HepG2 (cell line): ENCODE measurements at regions not wholly inside any gene's neighbourhood (a gene's known extent, or its start where the extent isn't known, plus 50 kb on each side); places are given as distances from the start of the nearest gene placed in this dataset.

Source experiments
- ATF1 ChIP-seq: IDR thresholded peaks from 2 replicates; pipeline ENCODE4 v1.6.1; 2016; ENCODE audit warnings: mild to moderate bottlenecking, control low read depth
- ATF5 ChIP-seq: sonication (generic); formaldehyde crosslinking; IDR thresholded peaks from 2 replicates; pipeline ENCODE4 v1.4.0; 2020; ENCODE audit warnings: mild to moderate bottlenecking, low read depth, missing genetic modification reagents
- ELF3 ChIP-seq: IDR thresholded peaks from 2 replicates; pipeline ENCODE4 v1.6.1; 2016; ENCODE audit warnings: missing genetic modification reagents, missing compliant biosample characterization
- GTF2F1 ChIP-seq: fragments of 150-350 bp; IDR thresholded peaks from 2 replicates; pipeline ENCODE4 v1.6.1; 2014; ENCODE audit warnings: low read length
- HMG20A ChIP-seq: IDR thresholded peaks from 2 replicates; pipeline ENCODE4 v1.6.1; 2016; ENCODE audit warnings: borderline replicate concordance
- IKZF1 ChIP-seq: fragments of 450-650 bp; IDR thresholded peaks from 2 replicates; pipeline ENCODE4 v1.7.1; 2016
- MAZ ChIP-seq, 2 experiments: sonication (generic) in 1 of 2; formaldehyde crosslinking in 1 of 2; IDR thresholded peaks; 2 replicates each; pipeline versions ENCODE4 v1.5.0 to v1.6.1; 2012 to 2020; ENCODE audit warnings: low read depth in 2 of 2, mild to moderate bottlenecking in 2 of 2, borderline replicate concordance in 1 of 2, improper control_type of control experiment in 1 of 2, low read length in 1 of 2, missing genetic modification reagents in 1 of 2, moderate library complexity in 1 of 2
- MIER2 ChIP-seq: IDR thresholded peaks from 2 replicates; pipeline ENCODE4 v1.6.1; 2016; ENCODE audit warnings: missing biosample characterization, missing genetic modification reagents
- SKI ChIP-seq: fragments of 450-650 bp; IDR thresholded peaks from one replicate; pipeline ENCODE4 v1.6.1; 2018; ENCODE audit warnings: mild to moderate bottlenecking; ENCODE audit not compliant: partially characterized antibody
- SMC3 ChIP-seq: IDR thresholded peaks from 2 replicates; pipeline ENCODE4 v1.6.1; 2011; ENCODE audit warnings: low read length, improper control_type of control experiment
- SOX13 ChIP-seq, 3 experiments: fragments of 450-650 bp in 1 of 3; sonication (generic) in 1 of 3; formaldehyde crosslinking in 1 of 3; IDR thresholded peaks in 2 of 3; conservative IDR thresholded peaks in 1 of 3; 2 replicates each; pipeline versions ENCODE4 v1.5.0 to v1.6.1; 2016 to 2020; ENCODE audit warnings: antibody characterized with exemption in 1 of 3, mild to moderate bottlenecking in 1 of 3, missing compliant biosample characterization in 1 of 3, missing genetic modification reagents in 1 of 3, moderate library complexity in 1 of 3
- THAP9 ChIP-seq: sonication (generic); formaldehyde crosslinking; IDR thresholded peaks from 2 replicates; pipeline ENCODE4; 2020; ENCODE audit warnings: missing genetic modification reagents, mild to moderate bottlenecking, borderline replicate concordance
- ZBTB26 ChIP-seq: IDR thresholded peaks from 2 replicates; pipeline ENCODE4 v1.6.1; 2016; ENCODE audit warnings: missing compliant biosample characterization, missing genetic modification reagents, borderline replicate concordance
- ZNF331 ChIP-seq: sonication (generic); formaldehyde crosslinking; IDR thresholded peaks from 2 replicates; pipeline ENCODE4 v1.4.0; 2020; ENCODE audit warnings: missing genetic modification reagents
- ZNF512B ChIP-seq: sonication (generic); formaldehyde crosslinking; IDR thresholded peaks from 2 replicates; pipeline ENCODE4 v1.5.1; 2020; ENCODE audit warnings: missing genetic modification reagents, mild to moderate bottlenecking, borderline replicate concordance
- ZNF619 ChIP-seq: sonication (generic); formaldehyde crosslinking; IDR thresholded peaks from 2 replicates; pipeline ENCODE4 v1.4.0; 2020; ENCODE audit warnings: mild to moderate bottlenecking, missing genetic modification reagents
- ZNF644 ChIP-seq: IDR thresholded peaks from 2 replicates; pipeline ENCODE4 v1.6.1; 2016; ENCODE audit warnings: low read depth
- ZNF800 ChIP-seq: sonication (generic); formaldehyde crosslinking; IDR thresholded peaks from 2 replicates; pipeline ENCODE4 v1.4.0; 2020; ENCODE audit warnings: missing genetic modification reagents

- TF ChIP-seq ZBTB26 (CRISPR knock-in tag) (no peak), SMC3 (peak; percentile 99), ZNF512B (CRISPR knock-in tag) (no peak), IKZF1 (no peak), HMG20A (CRISPR knock-in tag) (no peak), GTF2F1 (no peak), ATF5 (CRISPR knock-in tag) (no peak), THAP9 (CRISPR knock-in tag) (no peak), ELF3 (peak; percentile 47; the same call in 1 of the 2 replicates), ZNF331 (peak; percentile 42; the same call in 1 of the 2 replicates), ATF1 (CRISPR knock-in tag) (no peak), ZNF800 (no peak), SKI (no peak), MIER2 (CRISPR knock-in tag) (0 out of 2 replicates have a peak, but pooled peaks have one; percentile 24), ZNF644 (CRISPR knock-in tag) (0 out of 2 replicates have a peak, but pooled peaks have one; percentile 14), SOX13 (IDR thresholded peaks at IDR 0.05) (no peak), SOX13 (CRISPR knock-in tag; conservative IDR thresholded peaks at IDR 0.05 in 1 of 2, IDR thresholded peaks at IDR 0.05 in 1 of 2) (peak in 1 of 2 experiments; percentile 22; a peak in 1 of 4 replicates), MAZ (IDR thresholded peaks at IDR 0.05; ENCODE audit: borderline replicate concordance, low read depth, low read length) (no peak), MAZ (CRISPR knock-in tag; IDR thresholded peaks at IDR 0.05; ENCODE audit: low read depth) (peak; percentile 48; the same call in 1 of the 2 replicates), ZNF619 (CRISPR knock-in tag) (peak; percentile 45; the same call in 1 of the 2 replicates)
Observed at GRCh38 chr6:132962936-132963868, 148.8 kb downstream of the RPS12 start (continued).
